SK-N-SH (cell line): ENCODE measurements at regions not wholly inside any gene's neighbourhood (a gene's known extent, or its start where the extent isn't known, plus 50 kb on each side); places are given as distances from the start of the nearest gene placed in this dataset.

Experiments
- CHD2 ChIP-seq: fragments of 150-350 bp; IDR thresholded peaks from 2 replicates; pipeline ENCODE4 v1.6.1; 2018; ENCODE audit warnings: low read length; ENCODE audit not compliant: partially characterized antibody
- GATA2 ChIP-seq: sonication (generic); formaldehyde crosslinking; IDR thresholded peaks from 2 replicates; pipeline ENCODE4 v1.5.0; 2020; ENCODE audit warnings: mild to moderate bottlenecking, missing genetic modification reagents
- MXI1 ChIP-seq: IDR thresholded peaks from 2 replicates; pipeline ENCODE4 v1.6.1; 2012; ENCODE audit warnings: mild to moderate bottlenecking, low read depth, low read length, improper control_type of control experiment
- POLR2AphosphoS5 ChIP-seq: IDR thresholded peaks from 2 replicates; pipeline ENCODE4 v1.6.1; 2012; ENCODE audit warnings: low read depth, low read length
- RAD21 ChIP-seq: IDR thresholded peaks from 2 replicates; pipeline ENCODE4 v1.6.1; 2012; ENCODE audit warnings: mild to moderate bottlenecking, low read length
- RFX5 ChIP-seq: IDR thresholded peaks from 2 replicates; pipeline ENCODE4 v1.6.1; 2012; ENCODE audit warnings: mild to moderate bottlenecking, improper control_type of control experiment, low read length
- SIN3A ChIP-seq: IDR thresholded peaks from 2 replicates; pipeline ENCODE4 v1.6.1; 2012; ENCODE audit warnings: low read depth, mild to moderate bottlenecking, low read length, moderate library complexity, borderline replicate concordance
- TF ChIP-seq, protein P1 (sequence below): fragments of 200-600 bp; sonication (generic); IDR thresholded peaks from 2 replicates; pipeline ENCODE4 v1.6.1; 2017; ENCODE audit warnings: antibody characterized with exemption, mild to moderate bottlenecking, moderate library complexity

- TF ChIP-seq RFX5 (no peak), POLR2AphosphoS5 (no peak), RAD21 (no peak), SIN3A (no peak), MXI1 (no peak), GATA2 (CRISPR knock-in tag) (no peak), CHD2 (no peak)
- TF ChIP-seq, protein P1, sequence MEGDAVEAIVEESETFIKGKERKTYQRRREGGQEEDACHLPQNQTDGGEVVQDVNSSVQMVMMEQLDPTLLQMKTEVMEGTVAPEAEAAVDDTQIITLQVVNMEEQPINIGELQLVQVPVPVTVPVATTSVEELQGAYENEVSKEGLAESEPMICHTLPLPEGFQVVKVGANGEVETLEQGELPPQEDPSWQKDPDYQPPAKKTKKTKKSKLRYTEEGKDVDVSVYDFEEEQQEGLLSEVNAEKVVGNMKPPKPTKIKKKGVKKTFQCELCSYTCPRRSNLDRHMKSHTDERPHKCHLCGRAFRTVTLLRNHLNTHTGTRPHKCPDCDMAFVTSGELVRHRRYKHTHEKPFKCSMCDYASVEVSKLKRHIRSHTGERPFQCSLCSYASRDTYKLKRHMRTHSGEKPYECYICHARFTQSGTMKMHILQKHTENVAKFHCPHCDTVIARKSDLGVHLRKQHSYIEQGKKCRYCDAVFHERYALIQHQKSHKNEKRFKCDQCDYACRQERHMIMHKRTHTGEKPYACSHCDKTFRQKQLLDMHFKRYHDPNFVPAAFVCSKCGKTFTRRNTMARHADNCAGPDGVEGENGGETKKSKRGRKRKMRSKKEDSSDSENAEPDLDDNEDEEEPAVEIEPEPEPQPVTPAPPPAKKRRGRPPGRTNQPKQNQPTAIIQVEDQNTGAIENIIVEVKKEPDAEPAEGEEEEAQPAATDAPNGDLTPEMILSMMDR = no peak
These were observed 582.1 kb upstream of the DPP6 start for GRCh38 chr7:153470004-153470671.
